Suprapubic skin (tissue), 4 donors: ENCODE measurements at regions not wholly inside any gene's neighbourhood (a gene's known extent, or its start where the extent isn't known, plus 50 kb on each side); places are given as distances from the start of the nearest gene placed in this dataset.
"Not testable (repeated sequence)": the region's sequence is repeated elsewhere in the genome, so short reads cannot be mapped to it uniquely, and the experiment has no call there.

Source experiments
- DNase-seq, 2 donors: peaks; one replicate each; pipeline ENCODE4 v3.0.0-alpha.2; 2019; ENCODE audit warnings: low spot score in 2 of 2
- H3K27ac ChIP-seq: fragments of 200-600 bp; sonication (generic); one replicate; pipeline ENCODE4 v1.5.1; 2019
- H3K27me3 ChIP-seq: fragments of 200-600 bp; sonication (generic); one replicate; pipeline ENCODE4 v1.5.1; 2019
- H3K36me3 ChIP-seq: fragments of 200-600 bp; sonication (generic); one replicate; pipeline ENCODE4 v1.5.1; 2019
- H3K4me1 ChIP-seq: fragments of 200-600 bp; sonication (generic); one replicate; pipeline ENCODE4 v1.5.1; 2019
- H3K4me3 ChIP-seq: fragments of 200-600 bp; sonication (generic); one replicate; pipeline ENCODE4 v1.5.1; 2019; ENCODE audit warnings: mild to moderate bottlenecking
- H3K9me3 ChIP-seq: fragments of 200-600 bp; sonication (generic); one replicate; pipeline ENCODE4 v1.5.1; 2019
- CTCF ChIP-seq, 2 donors: fragments of 200-600 bp in 1 of 2; fragments of 450-650 bp in 1 of 2; sonication (generic) in 1 of 2; IDR thresholded peaks; one replicate each; pipeline ENCODE4 v1.5.1; 2016 to 2019; ENCODE audit warnings: antibody characterized with exemption in 2 of 2, mild to moderate bottlenecking in 1 of 2, moderate library complexity in 1 of 2
- EP300 ChIP-seq: sonication (generic); formaldehyde crosslinking; IDR thresholded peaks from one replicate; pipeline ENCODE4 v1.6.1; 2017; ENCODE audit warnings: antibody characterized with exemption
- POLR2A ChIP-seq, 2 donors: fragments of 450-650 bp; IDR thresholded peaks; one replicate each; pipeline ENCODE4 v1.6.1; 2017; ENCODE audit warnings: antibody characterized with exemption in 2 of 2, mild to moderate bottlenecking in 2 of 2, moderate library complexity in 2 of 2
- POLR2AphosphoS5 ChIP-seq, 3 donors: sonication (generic); formaldehyde crosslinking; IDR thresholded peaks; one replicate each; pipeline ENCODE4 v1.6.1; 2017; ENCODE audit warnings: antibody characterized with exemption in 3 of 3
- WGBS: methylation state at CpG from one replicate; pipeline ENCODE4 v1.1.5; 2018; 5-methylcytosine and 5-hydroxymethylcytosine counted together

- Histone ChIP-seq H3K27me3 (no peaks in the 10 kb centered on the region), H3K4me3 (no peak overlapping the region), H3K36me3 (no peaks in the 10 kb centered on the region), H3K27ac (no peak overlapping the region), H3K9me3 (peaks cover 11% of the 10 kb centered on the region), H3K4me1 (no peaks in the 10 kb centered on the region)
- 77% methylated on average over 3 of the region's 3 CpGs for WGBS
- DNase-seq, result no peak
- no peak for TF ChIP-seq EP300
- TF ChIP-seq POLR2A (IDR thresholded peaks at IDR 0.05), result no peak
- TF ChIP-seq POLR2AphosphoS5 (IDR thresholded peaks at IDR 0.05), result no peak
- TF ChIP-seq CTCF (IDR thresholded peaks at IDR 0.05), result no peak
These were observed 392.0 kb downstream of the GBA3 start for GRCh38 chr4:23084559-23085248.

DNA sequence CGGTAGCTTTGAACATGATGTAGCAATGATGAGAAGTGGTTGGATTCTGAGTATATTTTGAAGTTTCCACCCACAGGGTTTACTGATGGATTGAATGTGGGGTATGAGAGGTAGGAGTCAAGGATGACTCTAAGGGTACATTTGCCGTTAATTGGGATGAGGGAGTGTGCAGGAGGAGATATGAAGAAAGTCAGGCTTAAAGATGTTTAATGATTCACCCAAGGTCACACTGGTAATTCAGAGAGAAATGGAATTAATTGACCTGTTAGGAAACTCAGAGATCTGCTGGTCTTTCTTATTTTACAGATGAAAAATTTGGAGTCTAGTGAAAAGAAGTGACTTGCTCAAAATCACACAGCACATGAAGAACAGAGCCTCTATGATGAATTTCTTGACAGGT is 390.7 kb downstream of the GBA3 start:
- Histone ChIP-seq H3K9me3 (peaks cover 13% of the 10 kb centered on the region), H3K27me3 (no peaks in the 10 kb centered on the region), H3K4me1 (no peaks in the 10 kb centered on the region), H3K36me3 (no peaks in the 10 kb centered on the region), H3K4me3 (no peak overlapping the region), H3K27ac (no peak overlapping the region)
- no peak for DNase-seq
- 46% methylated on average over 2 of the region's 2 CpGs for WGBS
- no peak for TF ChIP-seq POLR2AphosphoS5 (IDR thresholded peaks at IDR 0.05)
- no peak for TF ChIP-seq EP300
- TF ChIP-seq POLR2A (IDR thresholded peaks at IDR 0.05), result no peak
- no peak for TF ChIP-seq CTCF (IDR thresholded peaks at IDR 0.05)

DNA sequence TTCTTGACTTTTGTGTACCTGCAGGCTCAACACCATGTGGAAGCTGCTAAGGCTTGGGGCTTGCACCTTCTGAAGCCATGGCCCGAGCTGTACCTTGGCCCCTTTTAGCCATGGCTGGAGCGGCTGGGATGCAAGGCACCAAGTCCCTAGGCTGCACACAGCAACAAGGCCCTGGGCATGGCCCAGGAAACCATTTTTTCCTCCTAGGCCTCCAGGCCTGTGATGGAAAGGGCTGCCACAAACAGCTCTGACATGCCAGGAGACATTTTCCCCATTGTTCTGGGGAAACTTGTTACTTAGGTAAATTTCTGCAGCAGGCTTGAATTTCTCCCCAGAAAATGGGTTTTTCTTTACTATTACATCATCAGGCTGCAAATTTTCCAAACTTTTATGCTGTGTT is 387.4 kb downstream of the GBA3 start:
- H3K36me3 ChIP-seq, H3K27ac ChIP-seq, H3K27me3 ChIP-seq, H3K4me3 ChIP-seq, H3K4me1 ChIP-seq, DNase-seq: not testable (repeated sequence)
- WGBS, result 91% methylated on average over 2 of the region's 2 CpGs
- H3K9me3 ChIP-seq, result peaks cover 13% of the 10 kb centered on the region

- DNase-seq, result no peak
- no peaks in the 10 kb centered on the region for H3K27me3 ChIP-seq
- no peaks in the 10 kb centered on the region for H3K4me1 ChIP-seq
- no peaks in the 10 kb centered on the region for H3K9me3 ChIP-seq
- no peaks in the 10 kb centered on the region for H3K36me3 ChIP-seq
- no peak overlapping the region for H3K4me3 ChIP-seq
- TF ChIP-seq POLR2A (IDR thresholded peaks at IDR 0.05) (no peak), CTCF (IDR thresholded peaks at IDR 0.05) (no peak), EP300 (no peak), POLR2AphosphoS5 (IDR thresholded peaks at IDR 0.05) (no peak)
- WGBS, result 65% methylated on average over 2 of the region's 2 CpGs
- no peak overlapping the region for H3K27ac ChIP-seq
These were observed 378.3 kb downstream of the GBA3 start for GRCh38 chr4:23070848-23071570.

GRCh38 chr4:23068756-23069155 is 376.0 kb downstream of the GBA3 start:
- Histone ChIP-seq H3K9me3 (no peaks in the 10 kb centered on the region), H3K27ac (no peak overlapping the region), H3K27me3 (no peaks in the 10 kb centered on the region), H3K36me3 (no peaks in the 10 kb centered on the region), H3K4me3 (no peak overlapping the region), H3K4me1 (no peaks in the 10 kb centered on the region)
- DNase-seq, result no peak
- 61% methylated on average over 3 of the region's 3 CpGs for WGBS
- TF ChIP-seq POLR2A (IDR thresholded peaks at IDR 0.05), result no peak
- TF ChIP-seq CTCF (IDR thresholded peaks at IDR 0.05), result no peak
- no peak for TF ChIP-seq EP300
- TF ChIP-seq POLR2AphosphoS5 (IDR thresholded peaks at IDR 0.05), result no peak
